Upper lobe of right lung (tissue), 1 donor: ENCODE measurements at regions not wholly inside any gene's neighbourhood (a gene's known extent, or its start where the extent isn't known, plus 50 kb on each side); places are given as distances from the start of the nearest gene placed in this dataset.

Experiments
- ATAC-seq: fragments of 200-7000 bp; cut with Tn5 transposase; one replicate; pipeline ENCODE4 v1.9.1; 2020; ENCODE audit warnings: mild to moderate bottlenecking, moderate library complexity
- DNase-seq: peaks from one replicate; pipeline ENCODE4 v3.0.0-alpha.2; 2020
- H3K27ac ChIP-seq: fragments of 200-600 bp; one replicate; pipeline ENCODE4 v1.8.0; 2022
- H3K27me3 ChIP-seq: fragments of 200-600 bp; one replicate; pipeline ENCODE4 v1.8.0; 2022; ENCODE audit warnings: mild to moderate bottlenecking
- H3K36me3 ChIP-seq: fragments of 200-600 bp; one replicate; pipeline ENCODE4 v1.8.0; 2022
- H3K4me1 ChIP-seq: fragments of 200-600 bp; one replicate; pipeline ENCODE4 v1.8.0; 2022
- H3K4me3 ChIP-seq: fragments of 200-600 bp; one replicate; pipeline ENCODE4 v1.8.0; 2022; ENCODE audit warnings: mild to moderate bottlenecking
- H3K9me3 ChIP-seq: fragments of 200-600 bp; one replicate; pipeline ENCODE4 v1.8.0; 2022
- intact Hi-C: fragments of 100-400 bp; cut with DNase I; formaldehyde crosslinking; loops from one replicate; pipeline ENCODE4 v1.11.0; 2022
- TF ChIP-seq, protein P1 (sequence below): fragments of 200-600 bp; IDR thresholded peaks from one replicate; pipeline ENCODE4 v1.8.0; 2022; ENCODE audit warnings: antibody characterized with exemption
- donor health status: DM: no; HTN: yes; CAD: no; lungs with severe emphysema.

DNA sequence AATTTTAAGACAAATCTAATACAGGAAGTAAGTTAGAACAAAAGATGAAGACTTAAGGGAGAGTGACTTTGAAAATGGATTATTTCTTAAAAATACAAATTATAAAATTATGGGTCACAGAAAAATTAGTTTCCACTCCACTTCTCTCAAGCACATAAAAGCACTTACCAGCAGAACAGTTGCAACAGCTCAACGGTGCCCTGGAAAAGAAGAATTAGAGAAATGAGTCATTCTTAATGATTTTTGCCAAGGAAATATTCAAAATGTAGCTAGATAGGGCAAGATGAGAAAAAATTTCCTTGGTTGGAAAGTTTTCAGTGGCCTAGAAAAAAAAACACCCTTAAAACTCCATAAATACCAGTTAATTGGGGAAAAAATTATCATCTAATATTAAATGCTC, 2185.6 kb upstream of the CELF4 start:
- TF ChIP-seq, protein P1, sequence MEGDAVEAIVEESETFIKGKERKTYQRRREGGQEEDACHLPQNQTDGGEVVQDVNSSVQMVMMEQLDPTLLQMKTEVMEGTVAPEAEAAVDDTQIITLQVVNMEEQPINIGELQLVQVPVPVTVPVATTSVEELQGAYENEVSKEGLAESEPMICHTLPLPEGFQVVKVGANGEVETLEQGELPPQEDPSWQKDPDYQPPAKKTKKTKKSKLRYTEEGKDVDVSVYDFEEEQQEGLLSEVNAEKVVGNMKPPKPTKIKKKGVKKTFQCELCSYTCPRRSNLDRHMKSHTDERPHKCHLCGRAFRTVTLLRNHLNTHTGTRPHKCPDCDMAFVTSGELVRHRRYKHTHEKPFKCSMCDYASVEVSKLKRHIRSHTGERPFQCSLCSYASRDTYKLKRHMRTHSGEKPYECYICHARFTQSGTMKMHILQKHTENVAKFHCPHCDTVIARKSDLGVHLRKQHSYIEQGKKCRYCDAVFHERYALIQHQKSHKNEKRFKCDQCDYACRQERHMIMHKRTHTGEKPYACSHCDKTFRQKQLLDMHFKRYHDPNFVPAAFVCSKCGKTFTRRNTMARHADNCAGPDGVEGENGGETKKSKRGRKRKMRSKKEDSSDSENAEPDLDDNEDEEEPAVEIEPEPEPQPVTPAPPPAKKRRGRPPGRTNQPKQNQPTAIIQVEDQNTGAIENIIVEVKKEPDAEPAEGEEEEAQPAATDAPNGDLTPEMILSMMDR = no peak
- Histone ChIP-seq H3K9me3 (no peaks in the 10 kb centered on the region), H3K27ac (no peak overlapping the region), H3K36me3 (no peaks in the 10 kb centered on the region), H3K4me3 (no peak overlapping the region), H3K27me3 (no peaks in the 10 kb centered on the region), H3K4me1 (no peaks in the 10 kb centered on the region)
- DNase-seq (no peak), ATAC-seq (no peak)
- intact Hi-C loops = no loop called here

DNA sequence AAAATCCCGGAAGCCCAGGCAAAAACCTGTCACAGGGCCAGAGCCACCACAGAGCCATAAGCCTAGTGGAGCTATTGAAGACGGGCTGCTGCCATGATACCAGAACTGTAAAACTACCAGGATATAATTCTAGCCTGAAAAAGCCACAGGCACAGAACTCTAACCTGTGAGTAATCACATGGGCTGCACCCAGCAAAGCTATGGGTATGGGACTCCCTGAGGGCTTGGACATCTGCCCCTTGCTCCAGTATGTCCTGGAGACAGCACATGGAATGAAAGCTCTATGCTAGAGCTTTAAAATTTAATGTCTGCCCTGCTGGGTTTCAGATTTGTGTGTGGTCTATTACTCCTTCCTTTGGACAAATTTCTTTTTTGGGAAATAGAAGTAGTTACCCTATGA, 2183.6 kb upstream of the CELF4 start:
- TF ChIP-seq, protein P1 = no peak
- Histone ChIP-seq H3K27ac (no peak overlapping the region), H3K4me3 (no peak overlapping the region), H3K9me3 (no peaks in the 10 kb centered on the region), H3K27me3 (no peaks in the 10 kb centered on the region), H3K36me3 (no peaks in the 10 kb centered on the region), H3K4me1 (no peaks in the 10 kb centered on the region)
- intact Hi-C loops = no loop called here
- no peak for ATAC-seq
- DNase-seq = no peak

DNA sequence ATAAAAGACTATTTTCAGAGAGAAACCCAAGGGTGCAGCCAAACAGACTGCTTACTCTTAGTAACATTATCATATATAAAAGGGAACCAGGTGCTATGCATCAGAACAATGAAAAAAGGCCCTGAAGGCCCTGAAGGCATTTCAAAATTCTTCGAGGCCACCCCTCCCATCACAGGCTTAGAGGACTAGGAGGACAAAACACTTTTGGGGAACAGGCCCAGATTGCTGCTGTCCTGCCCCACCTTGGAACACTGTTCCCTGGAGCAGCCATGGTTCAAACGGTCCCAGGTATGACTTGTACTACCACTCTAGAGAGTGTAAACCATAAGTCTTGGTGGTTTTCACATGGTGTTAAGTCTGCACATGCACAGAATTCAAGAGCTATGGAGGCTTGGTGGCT, 2183.1 kb upstream of the CELF4 start:
- Histone ChIP-seq H3K4me1 (no peaks in the 10 kb centered on the region), H3K9me3 (no peaks in the 10 kb centered on the region), H3K27ac (no peak overlapping the region), H3K27me3 (no peaks in the 10 kb centered on the region), H3K36me3 (no peaks in the 10 kb centered on the region), H3K4me3 (no peak overlapping the region)
- DNase-seq = no peak
- intact Hi-C loops = no loop called here
- ATAC-seq = no peak
- TF ChIP-seq, protein P1 = no peak

DNA sequence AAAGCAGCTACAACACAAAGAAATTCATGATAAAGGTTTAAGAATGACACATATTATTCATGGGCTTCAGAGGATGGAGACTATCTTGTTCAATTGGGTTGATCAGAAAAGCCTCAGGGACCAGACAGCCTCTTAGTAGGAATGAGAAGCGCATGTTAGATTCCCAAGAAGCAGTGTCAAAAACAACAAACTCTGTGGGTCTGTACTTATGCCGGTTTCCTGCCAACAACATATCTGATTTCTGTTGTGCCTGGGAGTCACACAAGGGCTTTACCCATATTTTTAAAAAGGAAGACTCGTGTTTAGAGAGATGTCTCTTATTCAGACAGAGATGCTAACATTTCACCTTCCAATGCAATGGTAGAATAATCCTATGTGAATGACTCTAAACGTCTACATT, 2180.6 kb upstream of the CELF4 start:
- Histone ChIP-seq H3K27ac (no peak overlapping the region), H3K4me3 (no peak overlapping the region), H3K4me1 (no peaks in the 10 kb centered on the region), H3K36me3 (no peaks in the 10 kb centered on the region), H3K27me3 (no peaks in the 10 kb centered on the region), H3K9me3 (no peaks in the 10 kb centered on the region)
- ATAC-seq (no peak), DNase-seq (no peak)
- TF ChIP-seq, protein P1 = no peak
- intact Hi-C loops = no loop called here

DNA sequence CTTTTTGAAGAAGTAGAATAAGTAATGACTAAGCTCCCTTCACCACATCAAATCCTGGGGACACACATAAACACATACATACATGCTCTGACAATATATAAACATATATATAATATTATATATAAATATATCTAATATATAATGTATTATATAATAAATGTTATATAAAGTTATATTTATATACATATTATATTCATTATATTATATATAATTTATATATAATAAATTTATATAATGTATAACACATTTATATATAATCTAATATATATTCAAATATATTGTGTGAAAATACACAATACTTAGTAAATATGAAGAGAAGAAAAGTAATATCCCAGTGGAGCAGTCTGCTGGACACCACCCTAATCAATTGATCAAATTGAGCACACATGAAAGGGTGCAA, 2177.9 kb upstream of the CELF4 start:
- Histone ChIP-seq H3K36me3 (no peaks in the 10 kb centered on the region), H3K27ac (no peak overlapping the region), H3K9me3 (no peaks in the 10 kb centered on the region), H3K4me1 (no peaks in the 10 kb centered on the region), H3K27me3 (no peaks in the 10 kb centered on the region), H3K4me3 (no peak overlapping the region)
- intact Hi-C loops = no loop called here
- ATAC-seq = no peak
- no peak for DNase-seq
- TF ChIP-seq, protein P1 = no peak

DNA sequence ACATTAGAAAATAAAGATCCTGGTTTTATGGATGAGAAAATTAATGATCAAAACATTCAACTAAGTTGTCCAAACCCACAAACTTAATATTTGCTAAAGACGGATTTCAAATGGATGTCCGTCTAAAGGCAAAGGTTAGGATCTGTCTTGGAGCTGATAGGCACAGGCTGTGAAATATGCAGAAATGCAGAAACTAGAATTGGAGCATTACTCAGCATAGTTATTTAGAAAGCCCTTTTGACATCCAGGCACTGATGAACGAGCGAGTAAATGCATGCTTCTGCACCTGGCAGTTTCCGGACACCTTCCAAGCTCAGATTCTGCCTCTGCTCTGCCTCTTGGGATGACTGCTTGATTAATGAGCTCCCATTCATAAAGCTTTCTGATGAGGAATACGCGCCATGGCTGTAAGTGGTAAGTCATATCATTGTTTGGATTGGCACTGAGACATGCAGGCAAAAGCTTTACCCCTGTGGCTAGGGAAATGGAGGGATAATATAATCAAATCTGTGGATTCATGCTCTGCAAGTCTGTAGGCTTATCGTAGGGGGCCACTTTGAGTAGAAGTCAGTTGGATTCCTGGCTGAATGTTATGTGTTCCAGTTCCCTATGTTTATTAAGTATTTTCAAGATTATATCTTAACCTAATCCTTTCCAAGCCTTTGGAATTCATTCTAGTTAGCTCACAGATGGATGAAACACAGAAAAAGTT, 2176.3 kb upstream of the CELF4 start:
- no peak overlapping the region for H3K27ac ChIP-seq
- no peak for DNase-seq
- intact Hi-C loops = no loop called here

More for the DNA sequence above, 2176.3 kb upstream of the CELF4 start:
- no peak overlapping the region for H3K4me3 ChIP-seq
- H3K4me1 ChIP-seq = no peaks in the 10 kb centered on the region
- no peaks in the 10 kb centered on the region for H3K9me3 ChIP-seq
- TF ChIP-seq, protein P1 = no peak
- no peaks in the 10 kb centered on the region for H3K36me3 ChIP-seq
- no peak for ATAC-seq
- H3K27me3 ChIP-seq = no peaks in the 10 kb centered on the region
